ENCODE measurements at regions not wholly inside any gene's neighbourhood (a gene's known extent, or its start where the extent isn't known, plus 50 kb on each side); places are given as distances from the start of the nearest gene placed in this dataset.

DNA sequence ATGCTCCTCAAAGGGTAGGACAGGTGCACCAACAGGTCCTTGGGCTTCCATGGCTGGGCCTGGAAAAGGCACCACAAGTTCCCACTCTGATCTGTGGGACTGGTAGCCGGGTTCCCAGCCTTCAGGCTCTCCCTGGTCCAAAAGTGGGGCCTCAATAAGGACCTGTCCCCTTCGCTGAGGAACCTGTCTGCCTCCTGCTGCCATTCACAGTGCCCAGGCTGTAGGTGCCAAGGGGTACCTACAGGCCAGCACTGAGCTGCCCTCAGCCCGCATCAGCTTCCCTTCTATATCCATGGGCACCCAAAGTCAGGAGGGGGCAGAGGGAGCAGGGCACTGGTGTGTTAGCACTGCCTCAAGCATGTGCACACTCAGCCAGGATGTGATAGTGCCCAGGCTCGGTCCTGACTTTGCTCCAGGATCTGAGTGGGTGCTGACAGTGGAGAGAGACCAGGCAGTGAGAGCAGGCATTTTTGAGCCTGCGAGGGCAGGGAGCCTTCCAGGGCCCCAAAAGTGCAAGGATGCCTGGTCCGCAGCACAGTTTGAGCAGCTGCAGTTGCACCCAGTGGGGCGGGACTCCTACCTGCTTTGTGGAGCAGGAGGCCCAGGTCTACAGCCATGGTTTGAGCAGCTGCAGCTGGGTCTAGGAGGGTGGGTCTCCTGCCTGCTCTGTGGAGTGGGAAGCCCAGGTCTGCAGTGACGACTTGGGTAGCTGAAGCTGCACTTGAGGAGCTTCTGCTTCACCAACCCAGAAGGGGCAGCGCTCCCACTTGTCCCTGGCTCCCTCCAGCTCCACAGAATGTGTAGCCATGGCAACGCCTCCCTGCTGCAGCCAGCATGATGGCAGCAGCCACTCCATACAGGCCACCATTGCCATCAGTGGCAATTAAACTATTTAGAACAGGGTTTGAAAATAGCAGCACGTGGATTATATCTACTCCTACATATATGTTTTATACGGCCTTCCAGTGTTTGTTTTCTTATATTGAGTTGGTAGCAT lies 376.4 kb downstream of the KCTD8 start:
- TF ChIP-seq, protein P1, sequence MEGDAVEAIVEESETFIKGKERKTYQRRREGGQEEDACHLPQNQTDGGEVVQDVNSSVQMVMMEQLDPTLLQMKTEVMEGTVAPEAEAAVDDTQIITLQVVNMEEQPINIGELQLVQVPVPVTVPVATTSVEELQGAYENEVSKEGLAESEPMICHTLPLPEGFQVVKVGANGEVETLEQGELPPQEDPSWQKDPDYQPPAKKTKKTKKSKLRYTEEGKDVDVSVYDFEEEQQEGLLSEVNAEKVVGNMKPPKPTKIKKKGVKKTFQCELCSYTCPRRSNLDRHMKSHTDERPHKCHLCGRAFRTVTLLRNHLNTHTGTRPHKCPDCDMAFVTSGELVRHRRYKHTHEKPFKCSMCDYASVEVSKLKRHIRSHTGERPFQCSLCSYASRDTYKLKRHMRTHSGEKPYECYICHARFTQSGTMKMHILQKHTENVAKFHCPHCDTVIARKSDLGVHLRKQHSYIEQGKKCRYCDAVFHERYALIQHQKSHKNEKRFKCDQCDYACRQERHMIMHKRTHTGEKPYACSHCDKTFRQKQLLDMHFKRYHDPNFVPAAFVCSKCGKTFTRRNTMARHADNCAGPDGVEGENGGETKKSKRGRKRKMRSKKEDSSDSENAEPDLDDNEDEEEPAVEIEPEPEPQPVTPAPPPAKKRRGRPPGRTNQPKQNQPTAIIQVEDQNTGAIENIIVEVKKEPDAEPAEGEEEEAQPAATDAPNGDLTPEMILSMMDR (IDR thresholded peaks at IDR 0.05): no peak
- no peak for TF ChIP-seq POLR2A (IDR thresholded peaks at IDR 0.05)

Data from adrenal gland (tissue), 5 donors.